ENCODE measurements at regions not wholly inside any gene's neighbourhood (a gene's known extent, or its start where the extent isn't known, plus 50 kb on each side); places are given as distances from the start of the nearest gene placed in this dataset.

GRCh38 chr7:54153462-54153861, 388.7 kb upstream of the VSTM2A start:
- no peak overlapping the region for H3K4me3 ChIP-seq
- DNase-seq (no peak), ATAC-seq (no peak)
- intact Hi-C loops (cut with DNase I) = no loop called here
- 38 to 41% methylated on average over 2 of the region's 2 CpGs for WGBS, 2 donors
- H3K27me3 ChIP-seq = no peaks in the 10 kb centered on the region
- TF ChIP-seq, protein P1, sequence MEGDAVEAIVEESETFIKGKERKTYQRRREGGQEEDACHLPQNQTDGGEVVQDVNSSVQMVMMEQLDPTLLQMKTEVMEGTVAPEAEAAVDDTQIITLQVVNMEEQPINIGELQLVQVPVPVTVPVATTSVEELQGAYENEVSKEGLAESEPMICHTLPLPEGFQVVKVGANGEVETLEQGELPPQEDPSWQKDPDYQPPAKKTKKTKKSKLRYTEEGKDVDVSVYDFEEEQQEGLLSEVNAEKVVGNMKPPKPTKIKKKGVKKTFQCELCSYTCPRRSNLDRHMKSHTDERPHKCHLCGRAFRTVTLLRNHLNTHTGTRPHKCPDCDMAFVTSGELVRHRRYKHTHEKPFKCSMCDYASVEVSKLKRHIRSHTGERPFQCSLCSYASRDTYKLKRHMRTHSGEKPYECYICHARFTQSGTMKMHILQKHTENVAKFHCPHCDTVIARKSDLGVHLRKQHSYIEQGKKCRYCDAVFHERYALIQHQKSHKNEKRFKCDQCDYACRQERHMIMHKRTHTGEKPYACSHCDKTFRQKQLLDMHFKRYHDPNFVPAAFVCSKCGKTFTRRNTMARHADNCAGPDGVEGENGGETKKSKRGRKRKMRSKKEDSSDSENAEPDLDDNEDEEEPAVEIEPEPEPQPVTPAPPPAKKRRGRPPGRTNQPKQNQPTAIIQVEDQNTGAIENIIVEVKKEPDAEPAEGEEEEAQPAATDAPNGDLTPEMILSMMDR (IDR thresholded peaks at IDR 0.05) = no peak
- TF ChIP-seq POLR2A (IDR thresholded peaks at IDR 0.05) = no peak
- no peaks in the 10 kb centered on the region for H3K36me3 ChIP-seq (replicated peaks in 1 of 2; ENCODE audit: insufficient read depth in 1 of 2, low read depth in 2 of 2)
- H3K9me3 ChIP-seq = no peaks in the 10 kb centered on the region
- H3K4me1 ChIP-seq = no peaks in the 10 kb centered on the region
- no peak overlapping the region for H3K27ac ChIP-seq

DNA sequence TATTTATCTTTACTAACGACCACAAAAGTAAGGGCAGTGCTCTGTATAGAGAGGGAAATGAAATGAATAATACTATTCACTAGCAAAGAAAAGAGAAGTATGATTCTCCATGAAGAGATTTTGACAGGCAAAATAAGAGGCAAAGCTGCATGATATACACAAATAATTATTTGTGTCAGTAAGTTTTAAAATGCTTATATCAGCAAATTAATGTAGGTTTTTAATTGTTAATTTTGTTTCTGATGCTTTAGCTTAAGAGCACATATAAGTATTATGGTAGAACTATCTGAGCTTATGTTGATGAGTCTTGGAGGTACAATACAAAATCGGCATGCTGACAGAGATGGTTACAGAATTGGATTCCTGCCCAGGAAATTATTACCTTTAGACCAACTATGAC, 383.1 kb upstream of the VSTM2A start:
- no peaks in the 10 kb centered on the region for H3K4me1 ChIP-seq
- H3K4me3 ChIP-seq = no peak overlapping the region
- TF ChIP-seq, protein P1 (IDR thresholded peaks at IDR 0.05) = no peak
- no peak for TF ChIP-seq POLR2A (IDR thresholded peaks at IDR 0.05)
- intact Hi-C loops (cut with DNase I) = no loop called here
- H3K27ac ChIP-seq = no peak overlapping the region
- no peaks in the 10 kb centered on the region for H3K36me3 ChIP-seq (replicated peaks in 1 of 2; ENCODE audit: insufficient read depth in 1 of 2, low read depth in 2 of 2)
- no peaks in the 10 kb centered on the region for H3K27me3 ChIP-seq
- ATAC-seq (no peak), DNase-seq (no peak)
- 34 to 37% methylated on average over 2 of the region's 2 CpGs for WGBS, 2 donors
- H3K9me3 ChIP-seq = no peaks in the 10 kb centered on the region

- intact Hi-C loops (cut with DNase I) = no loop called here
- no peaks in the 10 kb centered on the region for H3K27me3 ChIP-seq
- TF ChIP-seq POLR2A (IDR thresholded peaks at IDR 0.05) = no peak
- TF ChIP-seq, protein P1 (IDR thresholded peaks at IDR 0.05) = no peak
- DNase-seq = no peak
- ATAC-seq = no peak
- no peaks in the 10 kb centered on the region for H3K9me3 ChIP-seq
- no peak overlapping the region for H3K27ac ChIP-seq
- no peaks in the 10 kb centered on the region for H3K36me3 ChIP-seq (replicated peaks in 1 of 2; ENCODE audit: insufficient read depth in 1 of 2, low read depth in 2 of 2)
- no peaks in the 10 kb centered on the region for H3K4me1 ChIP-seq
- H3K4me3 ChIP-seq = no peak overlapping the region
- 74 to 77% methylated on average over 4 of the region's 4 CpGs for WGBS, 2 donors
Measured at GRCh38 chr7:54161621-54162020, 380.6 kb upstream of the VSTM2A start.

DNA sequence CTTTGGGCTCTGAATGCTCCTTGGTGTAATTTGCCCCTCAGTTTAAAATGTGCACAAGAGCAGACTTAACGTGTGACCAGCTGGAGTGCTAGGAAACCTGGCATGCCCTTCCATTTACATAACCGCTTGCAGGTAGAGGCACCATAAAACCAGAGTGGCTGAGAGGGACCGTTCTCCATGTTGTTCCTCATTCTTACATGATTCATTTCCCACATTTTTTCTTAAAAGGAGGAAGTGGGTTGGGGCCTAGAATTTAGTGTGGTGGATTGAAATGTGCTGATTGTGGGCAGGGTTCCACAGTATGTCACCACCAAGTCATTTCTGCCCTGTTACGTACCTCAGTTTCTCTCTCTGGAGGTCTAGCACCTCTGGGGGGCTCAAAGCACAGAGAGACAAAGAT, 375.8 kb upstream of the VSTM2A start:
- Histone ChIP-seq H3K9me3 (no peaks in the 10 kb centered on the region), H3K36me3 (replicated peaks in 1 of 2; ENCODE audit: insufficient read depth in 1 of 2, low read depth in 2 of 2) (no peaks in the 10 kb centered on the region), H3K27me3 (no peaks in the 10 kb centered on the region), H3K4me1 (no peaks in the 10 kb centered on the region), H3K4me3 (no peak overlapping the region), H3K27ac (no peak overlapping the region)
- WGBS, 2 donors = 56 to 63% methylated on average over 4 of the region's 4 CpGs
- TF ChIP-seq POLR2A (IDR thresholded peaks at IDR 0.05) = no peak
- TF ChIP-seq, protein P1 (IDR thresholded peaks at IDR 0.05) = no peak
- intact Hi-C loops (cut with DNase I) = no loop called here
- ATAC-seq (no peak), DNase-seq (no peak)

DNA sequence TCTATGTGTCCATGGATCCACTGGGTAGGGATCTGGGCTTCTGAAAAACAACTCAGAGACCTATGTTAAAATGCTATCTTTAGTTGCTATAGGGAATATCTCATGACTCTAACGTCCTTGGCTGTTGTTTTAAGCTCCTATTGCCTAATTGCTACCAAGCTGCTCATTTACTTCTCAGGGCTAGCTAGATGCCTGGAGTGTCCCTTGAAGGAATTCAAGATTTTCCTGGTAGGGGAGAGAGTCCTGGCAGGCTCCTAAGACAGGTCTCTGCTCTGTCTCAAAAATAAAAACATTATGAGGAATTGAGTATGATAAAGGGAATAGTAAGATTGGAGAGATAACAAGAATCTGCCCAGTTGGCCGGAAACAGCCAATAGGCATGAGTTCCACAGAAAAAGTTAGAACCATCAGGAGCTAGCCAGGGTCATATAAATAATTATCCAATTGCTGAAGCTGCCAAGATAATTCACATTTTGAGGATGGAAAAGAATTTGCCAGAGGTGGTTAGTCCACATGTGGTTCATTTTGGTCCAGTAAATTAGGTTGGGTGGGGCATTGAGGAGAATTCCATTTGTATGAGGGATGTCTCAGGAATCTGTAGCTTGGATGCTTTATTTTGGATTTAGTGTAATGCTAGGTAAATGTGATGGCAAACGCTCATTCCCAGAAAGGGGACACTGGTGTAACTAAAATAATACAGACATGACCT, 362.7 kb upstream of the VSTM2A start:
- WGBS, 2 donors = 37 to 42% methylated on average over 3 of the region's 3 CpGs
- no peaks in the 10 kb centered on the region for H3K9me3 ChIP-seq
- ATAC-seq = no peak
- no peaks in the 10 kb centered on the region for H3K4me1 ChIP-seq
- DNase-seq = no peak
- H3K27ac ChIP-seq = no peak overlapping the region
- TF ChIP-seq POLR2A (IDR thresholded peaks at IDR 0.05) = no peak
- TF ChIP-seq, protein P1 (IDR thresholded peaks at IDR 0.05) = no peak
- no peak overlapping the region for H3K4me3 ChIP-seq
- H3K36me3 ChIP-seq (replicated peaks in 1 of 2; ENCODE audit: insufficient read depth in 1 of 2, low read depth in 2 of 2) = no peaks in the 10 kb centered on the region
- H3K27me3 ChIP-seq = no peaks in the 10 kb centered on the region
- intact Hi-C loops (cut with DNase I) = no loop called here

All from body of pancreas (tissue), 4 donors.